ENCODE measurements at regions not wholly inside any gene's neighbourhood (a gene's known extent, or its start where the extent isn't known, plus 50 kb on each side); places are given as distances from the start of the nearest gene placed in this dataset.

- no peak for TF ChIP-seq CTCF (conservative IDR thresholded peaks at IDR 0.05)
- TF ChIP-seq ZFX (IDR thresholded peaks at IDR 0.05), result no peak
Observed at GRCh38 chr4:156623376-156623775, 348.2 kb downstream of the PDGFC start.
